Inflammatory macrophage (primary cell): ENCODE measurements at regions not wholly inside any gene's neighbourhood (a gene's known extent, or its start where the extent isn't known, plus 50 kb on each side); places are given as distances from the start of the nearest gene placed in this dataset.

Experiments
- DNase-seq, 2 donors: peaks; one replicate each; pipeline ENCODE4 v3.0.0-alpha.2; 2020 to 2022

- DNase-seq = peak in 1 of 2 donors; percentile 6
Observed at GRCh38 chr4:176902710-176903323, 110.1 kb upstream of the VEGFC start.

- no peak for DNase-seq
Observed at GRCh38 chr4:176906709-176907108, 114.0 kb upstream of the VEGFC start.

- DNase-seq = no peak
Observed at GRCh38 chr4:176910646-176911045, 117.9 kb upstream of the VEGFC start.

GRCh38 chr4:176919631-176920030, 126.9 kb upstream of the VEGFC start:
- DNase-seq = no peak

- no peak for DNase-seq
Observed at GRCh38 chr4:176920694-176921093, 128.0 kb upstream of the VEGFC start.

GRCh38 chr4:176921256-176921655, 128.5 kb upstream of the VEGFC start:
- no peak for DNase-seq

GRCh38 chr4:176924238-176924637, 131.5 kb upstream of the VEGFC start:
- DNase-seq = no peak

GRCh38 chr4:176925962-176926361, 133.2 kb upstream of the VEGFC start:
- DNase-seq = no peak

GRCh38 chr4:176927117-176927516, 134.4 kb upstream of the VEGFC start:
- no peak for DNase-seq

- no peak for DNase-seq
Observed at GRCh38 chr4:176927664-176928063, 134.9 kb upstream of the VEGFC start.

- DNase-seq = no peak
Observed at GRCh38 chr4:176939445-176939844, 146.7 kb upstream of the VEGFC start.

- DNase-seq = no peak
Observed at GRCh38 chr4:176945334-176945733, 152.6 kb upstream of the VEGFC start.

GRCh38 chr4:176949029-176949428, 156.3 kb upstream of the VEGFC start:
- no peak for DNase-seq

- DNase-seq = no peak
Observed at GRCh38 chr4:176953021-176953420, 160.3 kb upstream of the VEGFC start.

- no peak for DNase-seq
Observed at GRCh38 chr4:176957353-176958118, 164.8 kb upstream of the VEGFC start.

GRCh38 chr4:176959980-176960379, 167.3 kb upstream of the VEGFC start:
- no peak for DNase-seq

- no peak for DNase-seq
Observed at GRCh38 chr4:176963121-176963520, 170.4 kb upstream of the VEGFC start.

- DNase-seq = peak; percentile 21 to 22
Observed at GRCh38 chr4:176964116-176964691, 171.5 kb upstream of the VEGFC start.

- no peak for DNase-seq
Observed at GRCh38 chr4:176967586-176967985, 174.9 kb upstream of the VEGFC start.

GRCh38 chr4:176968094-176968493, 175.4 kb upstream of the VEGFC start:
- no peak for DNase-seq

GRCh38 chr4:176969011-176969410, 176.3 kb upstream of the VEGFC start:
- no peak for DNase-seq

GRCh38 chr4:176970853-176971252, 178.1 kb upstream of the VEGFC start:
- DNase-seq = no peak

GRCh38 chr4:176971576-176972115, 178.9 kb upstream of the VEGFC start:
- DNase-seq = no peak

- peak in 1 of 2 donors; percentile 5 for DNase-seq
Observed at GRCh38 chr4:176979416-176979815, 186.7 kb upstream of the VEGFC start.
